Activated CD4-positive, alpha-beta T cell treated with anti-CD3 and anti-CD28 coated beads, Interleukin-2, amount 50 U/mL, for 4 hours (primary cell): ENCODE measurements at regions not wholly inside any gene's neighbourhood (a gene's known extent, or its start where the extent isn't known, plus 50 kb on each side); places are given as distances from the start of the nearest gene placed in this dataset.

Source experiments
- DNase-seq, 2 experiments: peaks; one replicate each; pipeline ENCODE4 v3.0.0-alpha.2; 2020

DNA sequence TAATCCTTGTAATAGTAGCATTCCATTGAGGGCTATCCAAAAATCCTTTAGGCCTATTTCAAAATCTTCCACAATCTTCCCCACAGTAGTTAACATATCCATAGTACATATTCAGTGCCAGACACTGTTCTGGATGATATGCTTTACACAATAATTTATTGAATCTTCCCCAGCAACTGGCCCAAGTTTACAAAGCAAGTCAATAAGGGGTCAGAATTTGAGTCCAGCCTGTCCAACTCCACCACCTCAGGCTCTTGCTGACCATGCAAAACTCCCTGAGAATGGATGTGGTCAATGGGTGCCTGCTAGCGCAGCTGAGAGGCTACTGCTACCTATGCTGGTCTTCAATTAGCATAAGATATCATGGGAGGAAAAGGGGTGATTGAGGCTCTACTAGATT lies 529.6 kb downstream of the FGF9 start:
- no peak for DNase-seq

DNA sequence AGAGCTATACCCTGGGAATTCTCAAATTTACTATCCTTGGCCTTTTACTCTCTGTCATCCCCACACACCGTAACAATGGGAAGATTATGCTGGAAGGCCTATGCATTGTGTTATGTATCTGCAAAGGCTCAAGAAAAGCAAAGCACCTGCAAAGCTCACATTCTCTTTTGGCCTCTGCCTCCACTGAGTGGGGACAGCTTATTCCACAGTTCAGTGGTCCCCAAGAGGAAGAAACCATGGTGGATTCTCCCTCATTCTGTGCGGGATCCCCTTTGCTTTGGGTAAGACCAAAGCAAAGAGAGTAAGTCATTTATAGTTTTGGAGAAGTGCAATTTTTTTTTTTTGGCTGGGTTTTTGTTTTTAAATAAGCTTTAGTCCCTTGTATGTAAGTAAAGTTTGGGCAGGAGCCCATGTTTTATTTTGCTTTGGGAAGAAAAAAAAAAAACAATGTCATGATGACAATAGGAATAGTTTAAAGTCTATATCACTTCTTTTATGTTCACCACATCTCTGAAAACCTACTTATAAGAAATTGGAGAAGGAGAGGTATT lies 530.6 kb downstream of the FGF9 start:
- no peak for DNase-seq

DNA sequence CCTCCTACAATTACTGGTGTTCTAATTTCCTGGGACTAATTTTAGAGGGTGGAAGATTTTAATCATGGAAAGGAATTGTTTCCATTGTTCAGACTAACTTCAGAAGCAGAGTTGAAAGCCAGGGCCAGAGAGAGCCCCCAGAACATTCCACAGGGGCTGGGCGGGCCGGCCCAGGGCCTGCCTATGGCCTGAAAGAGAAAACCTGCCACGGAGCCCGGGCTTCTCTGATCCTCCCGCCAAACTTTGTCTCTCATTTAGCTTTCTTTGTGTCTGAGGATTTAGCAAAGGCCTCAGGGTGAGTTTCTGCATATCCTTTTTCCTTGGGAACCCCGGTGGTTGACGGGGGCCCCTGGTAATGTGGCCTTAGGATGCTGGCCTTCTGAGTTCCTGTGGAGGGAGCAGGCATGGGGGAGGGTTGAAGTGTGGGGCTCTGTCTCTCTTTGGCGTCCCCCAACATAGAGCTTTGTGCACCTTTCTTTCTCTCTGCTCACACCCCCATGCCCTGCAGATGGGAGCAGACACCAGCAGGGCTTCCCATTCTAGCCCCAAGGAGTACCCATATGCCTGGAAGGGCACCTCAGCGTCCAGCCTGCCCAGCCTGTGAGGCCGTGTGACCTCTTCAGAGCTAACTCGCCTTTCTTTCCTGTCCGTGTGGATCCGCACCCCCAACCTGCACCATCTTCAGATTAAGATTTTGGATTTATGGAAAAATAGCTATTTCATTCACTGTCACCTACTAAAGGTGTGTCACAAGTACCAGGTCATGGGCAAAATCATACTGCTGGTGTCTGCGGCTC lies 539.5 kb downstream of the FGF9 start:
- no peak for DNase-seq

DNA sequence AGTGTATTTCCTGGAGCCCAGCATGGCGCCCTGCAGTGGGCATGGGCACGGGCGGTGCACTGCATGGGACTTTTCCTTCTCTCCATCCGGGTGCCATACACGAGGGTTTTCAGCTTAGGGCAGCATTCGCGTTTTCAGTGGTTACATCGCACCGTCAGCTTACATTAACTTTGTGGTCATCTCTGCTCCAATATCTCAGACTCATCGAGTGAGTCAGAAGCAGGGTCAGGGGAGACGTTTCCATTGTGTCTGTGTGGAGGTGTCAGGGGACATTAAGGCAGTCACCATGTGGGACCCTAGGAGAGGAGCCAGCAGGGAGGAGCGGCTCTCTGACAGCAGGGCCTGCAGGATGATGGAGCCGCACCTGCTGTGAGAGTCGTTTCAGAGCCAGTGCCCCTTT lies 541.0 kb downstream of the FGF9 start:
- no peak for DNase-seq

DNA sequence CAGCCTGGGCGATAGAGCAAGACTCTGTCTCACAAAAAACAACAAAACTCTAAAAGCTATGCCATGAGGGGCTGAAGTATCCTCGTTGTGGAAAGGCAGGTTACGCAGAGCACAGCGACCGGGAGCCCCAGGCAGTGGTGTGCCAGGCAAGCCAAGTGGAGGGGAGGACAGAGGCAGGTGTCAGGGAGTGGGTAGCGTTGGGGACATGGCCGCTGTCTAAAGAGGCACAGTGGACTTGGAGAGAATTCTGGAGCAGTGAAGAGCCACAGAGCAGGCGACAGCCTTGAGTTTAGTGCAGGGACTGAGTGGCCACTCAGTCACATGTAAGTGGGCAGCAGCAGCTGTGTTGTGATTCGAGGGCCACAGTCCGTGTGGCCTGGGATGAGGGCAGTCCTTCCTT lies 541.7 kb downstream of the FGF9 start:
- DNase-seq: no peak

DNA sequence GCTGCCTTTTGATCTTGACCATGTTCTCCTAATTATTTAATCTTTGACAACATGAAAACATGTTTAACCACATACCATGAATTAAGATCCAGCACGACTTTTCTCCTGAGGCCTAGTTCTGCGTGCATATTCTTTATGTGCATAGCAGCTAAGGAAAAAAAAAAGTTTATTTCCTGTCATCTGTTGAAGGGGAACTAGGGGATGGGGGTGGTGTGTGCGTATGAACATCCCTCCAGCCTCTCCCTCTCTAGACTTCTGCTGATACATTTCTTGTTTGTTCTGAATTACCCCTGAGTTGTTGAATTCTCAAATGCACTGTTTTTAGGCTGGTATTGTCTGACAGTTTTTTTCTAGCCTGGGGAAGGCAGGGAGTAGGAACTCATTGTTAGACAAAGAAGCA lies 543.3 kb downstream of the FGF9 start:
- no peak for DNase-seq

DNA sequence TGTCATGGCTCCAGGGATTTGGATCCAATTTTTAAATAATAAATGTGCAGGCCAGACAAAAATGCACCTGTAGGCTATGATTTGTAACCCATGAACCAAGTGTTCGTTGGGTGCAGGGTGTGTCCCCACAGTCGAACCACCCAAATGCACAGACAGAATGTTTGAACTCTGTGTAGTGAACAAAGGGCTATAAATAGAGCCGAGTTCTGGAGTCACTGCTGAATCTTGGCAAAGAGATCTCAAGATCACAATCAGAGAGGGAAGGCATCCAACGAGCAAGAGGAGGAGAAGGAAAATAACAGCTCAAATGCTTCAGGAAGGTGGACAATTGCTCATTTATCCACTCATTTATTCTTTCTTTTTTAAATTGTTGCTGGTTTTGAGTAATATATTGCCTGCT lies 547.9 kb downstream of the FGF9 start:
- no peak for DNase-seq

DNA sequence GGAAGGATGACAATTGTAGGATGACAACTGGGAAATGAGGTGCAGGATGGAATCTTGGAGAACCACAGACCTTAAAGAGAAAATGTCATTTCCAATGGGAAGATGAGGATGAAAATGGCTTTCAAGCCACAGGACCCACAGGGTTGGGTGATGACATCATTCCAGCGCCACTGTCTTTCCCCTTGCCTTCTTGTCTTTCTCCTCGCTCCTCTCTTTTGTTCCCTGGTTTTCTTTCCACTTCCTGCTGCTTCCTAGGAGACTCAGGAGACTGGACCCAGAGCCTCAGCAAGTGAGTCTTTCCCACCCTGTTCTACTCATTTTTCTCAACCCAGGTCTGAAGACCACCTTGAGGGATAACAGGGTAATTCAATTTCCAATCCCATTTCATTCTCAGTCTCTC lies 548.8 kb downstream of the FGF9 start:
- DNase-seq: no peak

DNA sequence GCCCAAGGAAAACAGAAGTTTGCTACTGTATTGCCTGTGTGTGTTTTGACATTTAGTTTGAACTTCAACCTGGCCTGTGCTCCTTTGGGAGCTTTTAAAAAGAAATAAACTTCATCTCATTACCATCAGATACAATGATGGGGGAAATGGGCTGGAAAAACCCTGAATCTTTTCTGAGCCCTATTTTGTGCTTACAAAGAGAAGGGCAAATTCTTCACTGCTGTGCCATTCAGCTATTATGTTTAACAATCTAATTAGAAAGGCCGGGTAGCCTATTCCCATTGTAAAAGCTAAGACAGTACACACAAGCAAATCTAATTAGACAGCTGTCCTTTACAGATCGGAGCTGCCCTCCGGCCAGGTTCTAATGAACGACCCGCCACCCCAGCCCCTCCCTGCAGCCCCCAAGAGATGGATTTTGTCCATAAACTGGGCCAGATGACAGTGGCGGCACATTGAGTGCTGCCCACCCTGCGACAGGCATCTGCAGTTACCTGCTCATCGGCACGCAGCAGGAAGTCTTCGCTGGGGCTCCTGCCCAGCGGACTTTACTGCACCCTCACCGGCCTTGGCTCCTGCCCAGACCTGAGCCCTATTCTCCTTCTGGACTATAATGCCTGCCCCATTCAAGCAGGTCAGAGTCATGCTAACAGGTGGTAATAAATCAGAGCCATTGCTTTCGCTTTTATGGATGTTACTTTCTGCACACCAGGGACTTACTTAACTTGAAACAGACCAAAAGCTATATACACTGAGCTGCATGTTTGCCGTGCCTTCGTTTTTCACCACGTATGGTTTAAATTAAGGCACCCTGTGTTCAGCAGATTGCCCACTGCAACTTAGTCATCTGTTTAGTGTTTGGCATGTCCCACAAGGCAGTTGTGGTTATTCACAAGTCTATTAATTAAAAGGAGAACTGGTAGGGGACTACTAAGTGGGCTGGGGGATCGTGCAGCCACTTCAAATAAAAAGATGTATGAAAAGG lies 549.6 kb downstream of the FGF9 start:
- DNase-seq: no peak

DNA sequence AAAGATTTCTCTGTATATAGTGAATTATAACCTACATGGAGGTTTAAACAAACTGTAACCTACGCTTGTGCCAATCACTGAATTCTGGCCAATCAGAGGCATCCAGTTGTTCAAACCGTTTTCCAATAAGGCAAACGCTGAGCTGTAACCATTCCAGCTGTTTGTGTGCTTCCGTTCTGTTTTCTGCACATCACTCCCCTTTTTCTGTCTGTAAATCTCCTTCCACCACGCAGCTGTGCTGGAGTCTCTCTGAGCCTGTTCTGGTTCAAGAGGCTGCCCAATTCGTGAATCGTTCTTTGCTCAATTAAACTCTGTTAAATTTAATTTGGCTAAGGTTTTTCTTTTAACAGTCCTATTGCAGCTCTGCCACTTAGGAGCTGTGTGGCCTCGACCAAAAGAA lies 552.5 kb downstream of the FGF9 start:
- no peak for DNase-seq

DNA sequence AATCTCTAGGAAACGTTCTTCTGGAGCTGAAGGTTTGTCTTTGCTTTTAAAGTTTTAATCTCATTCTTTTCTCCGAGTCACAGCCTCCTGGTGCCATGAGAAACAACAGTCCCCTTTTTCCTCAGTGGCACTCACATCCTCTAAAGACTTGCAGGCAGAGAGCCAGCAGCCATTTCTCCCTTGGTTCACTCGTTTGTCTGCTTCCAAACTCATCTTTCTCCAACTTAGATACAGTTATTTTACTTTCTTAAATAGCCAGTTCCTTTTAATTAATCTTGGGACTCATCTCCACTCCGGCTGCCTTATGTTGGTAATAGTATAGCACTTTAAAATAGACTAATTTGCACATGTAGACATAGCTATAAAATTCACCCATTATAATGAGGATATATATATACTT lies 555.2 kb downstream of the FGF9 start:
- no peak for DNase-seq

DNA sequence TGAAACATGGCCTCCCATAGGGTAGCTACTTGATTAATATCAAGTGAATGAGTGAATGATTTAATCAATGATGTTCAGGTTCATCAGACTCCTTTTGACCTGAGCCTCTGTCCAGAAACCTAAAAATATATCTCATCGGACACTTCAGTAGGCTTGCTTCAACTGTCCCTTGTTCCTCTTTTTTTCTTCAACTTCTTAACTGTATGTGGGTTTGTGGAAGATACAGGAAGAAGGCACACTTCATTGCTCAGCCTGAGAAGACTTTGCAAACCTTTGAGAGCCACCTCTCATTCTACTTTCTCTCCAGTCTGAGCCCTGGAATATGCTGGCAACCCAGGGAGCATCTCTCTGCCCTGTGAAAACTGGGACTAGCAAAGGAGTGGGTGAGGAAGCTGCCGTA lies 557.0 kb downstream of the FGF9 start:
- DNase-seq: no peak

DNA sequence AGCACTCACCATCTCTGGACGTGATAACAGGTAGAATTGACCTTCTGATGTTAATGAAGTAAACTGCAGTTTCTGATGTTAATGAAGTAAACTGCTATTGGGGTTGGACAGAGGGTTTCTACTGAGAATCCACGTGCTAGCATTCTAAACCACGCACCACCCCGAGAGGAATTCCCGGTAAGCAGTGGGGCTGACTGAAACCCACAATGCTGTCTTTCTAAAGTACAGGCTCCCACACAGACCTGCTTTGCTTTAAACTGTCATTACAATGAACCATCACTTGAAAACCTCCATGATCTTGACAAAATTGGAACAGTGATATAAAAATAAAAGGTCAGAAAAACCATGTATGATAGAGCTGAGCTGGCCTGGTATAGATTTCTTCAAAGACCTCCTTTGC lies 559.0 kb downstream of the FGF9 start:
- DNase-seq: no peak

DNA sequence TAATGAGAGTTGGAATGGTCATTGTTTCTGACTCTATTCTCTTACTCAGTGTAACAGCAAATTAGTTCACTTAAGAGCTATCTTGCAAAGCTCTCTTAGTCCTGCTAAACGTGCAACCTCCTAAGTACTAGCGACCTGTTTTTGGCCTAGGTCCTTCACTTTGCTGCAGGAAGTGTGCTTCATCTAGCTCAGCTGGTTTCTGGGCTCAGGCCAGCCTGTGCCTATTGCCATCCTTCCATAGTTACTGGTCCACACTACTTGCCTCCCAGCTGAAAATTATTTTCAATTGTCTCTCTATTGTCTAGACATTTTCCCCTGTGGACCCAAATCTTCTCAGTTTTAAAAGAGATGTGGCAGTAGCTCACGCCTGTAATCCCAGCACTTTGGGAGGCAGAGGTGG lies 561.3 kb downstream of the FGF9 start:
- DNase-seq: no peak

DNA sequence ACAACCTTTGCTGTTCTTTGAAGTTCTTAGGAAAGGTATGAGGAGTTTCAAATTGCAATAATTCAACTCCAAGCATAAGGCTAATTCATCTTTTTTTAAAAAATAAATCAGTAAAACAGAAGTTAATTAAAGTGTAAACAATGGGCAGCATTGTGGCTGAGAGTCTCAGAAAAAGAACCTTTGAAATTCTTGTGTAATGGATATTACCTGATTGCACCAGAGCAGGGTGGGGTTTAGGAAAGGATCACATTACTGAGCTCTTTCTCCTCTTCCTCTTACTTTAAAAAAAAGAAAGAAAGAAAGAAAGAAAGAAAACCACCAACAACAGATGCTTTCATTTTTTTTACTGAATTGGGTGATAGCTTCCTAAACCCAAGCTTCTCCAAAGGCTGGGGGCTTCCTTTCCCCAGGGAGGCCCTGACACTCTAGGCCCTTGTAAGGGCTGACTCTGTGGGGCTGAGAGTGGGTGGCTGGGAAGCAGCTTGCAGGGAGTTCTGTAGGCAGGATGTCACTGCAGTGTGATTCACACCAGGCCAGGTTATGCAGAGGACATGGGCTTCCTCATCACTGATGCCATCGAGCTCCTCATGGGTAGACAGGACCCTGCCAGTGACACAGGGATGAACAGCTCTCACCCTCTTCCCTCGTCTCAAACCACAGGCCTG lies 564.5 kb downstream of the FGF9 start:
- no peak for DNase-seq

DNA sequence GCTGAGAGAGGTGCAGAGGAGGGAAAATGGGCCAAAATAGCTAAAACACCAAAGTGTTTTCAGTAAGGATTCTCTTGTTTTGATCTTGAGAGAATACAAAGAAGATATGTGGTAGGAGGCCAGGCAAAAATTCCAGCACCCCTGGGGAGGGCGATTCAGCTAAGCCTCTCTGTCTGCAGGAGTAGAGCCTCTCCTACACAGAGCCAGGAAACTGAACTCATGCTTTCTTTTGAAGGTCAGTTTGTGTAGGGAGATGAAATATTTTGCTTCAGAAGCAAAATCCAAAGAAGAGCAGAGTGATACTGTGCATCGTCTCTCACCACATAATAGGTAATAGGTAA lies 565.0 kb downstream of the FGF9 start:
- DNase-seq: no peak

DNA sequence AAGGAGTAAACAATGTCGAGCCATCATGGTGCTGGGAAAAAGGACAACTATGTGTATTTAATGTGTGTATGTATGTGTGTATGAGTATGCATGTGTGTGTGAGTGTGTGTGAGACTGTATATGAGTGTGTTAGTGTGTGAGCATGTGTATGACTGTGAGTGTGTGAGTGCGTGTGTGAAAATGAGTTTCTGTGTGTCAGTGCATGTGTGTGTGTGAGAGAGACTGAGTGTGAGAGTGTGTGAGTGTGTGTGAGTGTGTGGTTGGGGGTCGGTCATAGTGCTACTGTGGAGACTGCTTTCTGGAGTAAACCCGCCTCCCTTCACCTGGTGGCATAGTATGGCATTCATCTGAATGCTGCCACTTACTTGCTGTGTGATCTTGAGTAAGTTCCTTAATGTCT lies 567.4 kb downstream of the FGF9 start:
- DNase-seq: no peak

DNA sequence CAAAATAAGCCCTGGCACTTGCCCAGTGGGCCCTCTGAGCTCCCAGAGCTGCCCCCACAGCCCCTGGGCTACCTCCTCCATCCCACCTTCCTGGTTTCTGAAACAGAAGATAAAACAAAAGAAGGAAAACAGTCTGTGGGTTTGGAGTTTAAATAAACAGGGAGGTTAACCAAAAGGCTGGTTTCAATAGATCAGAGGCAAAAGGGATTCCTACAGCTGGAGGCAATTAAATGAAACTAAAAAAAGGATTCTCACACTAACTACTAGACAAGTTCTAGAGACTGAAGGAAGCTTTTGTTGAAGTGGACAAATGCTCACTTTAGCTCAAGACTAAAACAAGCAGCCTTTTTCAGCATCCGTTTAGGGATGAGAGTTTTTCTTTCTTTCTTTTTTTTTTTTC lies 569.8 kb downstream of the FGF9 start:
- DNase-seq: no peak

DNA sequence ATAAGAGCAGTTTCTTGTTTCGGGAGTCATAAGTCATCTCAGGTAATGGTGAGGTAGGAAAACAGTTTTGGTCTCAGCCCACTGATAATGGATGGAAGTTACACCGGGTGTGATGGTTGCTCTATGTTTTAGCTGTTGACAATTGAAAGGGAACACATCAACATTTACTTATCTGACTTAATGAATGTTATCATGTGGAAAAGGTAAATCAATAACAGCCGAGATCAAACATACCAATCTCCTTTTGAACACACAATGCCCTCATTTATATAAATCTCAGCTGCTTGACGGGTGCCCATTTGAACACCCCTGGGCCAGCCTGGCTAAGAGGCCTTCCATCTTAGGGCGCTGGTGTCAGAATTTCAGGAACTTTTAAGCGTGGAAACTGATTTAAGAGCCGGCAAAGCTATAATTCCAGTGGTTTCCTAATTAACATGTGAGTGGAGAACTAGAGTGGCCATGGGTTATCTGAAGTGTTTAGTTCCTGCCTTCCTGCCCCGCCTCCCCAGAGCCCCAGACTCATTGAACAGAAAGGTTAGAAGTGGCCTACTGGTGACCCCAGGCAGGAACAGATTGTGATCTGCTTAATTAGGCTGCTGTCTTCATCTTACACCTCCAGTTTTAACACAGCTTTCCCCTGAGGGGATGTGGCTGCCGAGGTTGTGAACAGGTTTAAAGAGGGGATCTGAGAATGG lies 572.7 kb downstream of the FGF9 start:
- no peak for DNase-seq

DNA sequence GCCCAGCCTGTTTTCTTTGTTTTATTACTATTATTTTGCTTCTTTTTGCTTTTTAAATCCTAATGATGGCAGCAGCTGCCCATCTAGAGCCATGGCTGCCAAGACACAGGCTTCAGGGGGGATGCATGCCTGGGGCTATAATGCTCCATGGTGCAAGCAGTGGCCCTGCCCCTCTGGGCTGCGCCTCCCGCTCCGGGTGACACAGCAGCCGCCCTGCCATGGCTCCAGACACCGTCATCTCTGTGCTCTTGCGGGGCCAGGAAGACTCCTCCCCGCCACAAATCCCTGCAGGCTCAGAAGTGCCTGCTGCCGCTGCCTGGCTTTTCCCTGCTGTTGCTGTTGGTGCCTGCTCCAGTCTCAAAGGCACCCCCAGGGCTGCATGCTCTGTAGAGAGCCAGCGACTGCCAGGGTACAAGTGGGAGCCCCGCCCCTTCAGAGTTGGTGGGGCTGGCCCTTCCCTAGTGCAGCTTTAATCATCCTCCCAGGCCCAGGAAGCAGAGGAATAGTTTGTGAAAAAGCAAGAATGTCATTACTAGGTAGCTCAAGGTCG lies 581.5 kb downstream of the FGF9 start:
- DNase-seq: no peak

DNA sequence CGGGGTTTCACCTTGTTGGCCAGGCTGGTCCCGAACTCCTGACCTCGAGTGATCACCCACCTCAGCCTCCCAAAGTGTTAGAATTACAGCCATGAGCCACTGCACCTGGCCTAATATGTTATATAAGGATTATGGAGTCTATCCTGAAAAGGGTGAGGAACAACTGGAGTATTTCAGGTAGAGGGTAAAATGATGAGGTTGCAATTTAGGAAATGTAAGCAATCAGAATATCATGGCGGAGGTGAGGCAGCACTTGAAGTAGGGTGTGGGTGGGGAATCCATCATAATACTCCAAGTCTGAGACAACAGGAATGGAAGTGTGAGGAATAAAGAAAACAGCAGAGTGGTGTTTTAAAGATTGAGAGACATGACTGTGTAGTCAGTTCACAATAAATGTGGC lies 582.2 kb downstream of the FGF9 start:
- no peak for DNase-seq

DNA sequence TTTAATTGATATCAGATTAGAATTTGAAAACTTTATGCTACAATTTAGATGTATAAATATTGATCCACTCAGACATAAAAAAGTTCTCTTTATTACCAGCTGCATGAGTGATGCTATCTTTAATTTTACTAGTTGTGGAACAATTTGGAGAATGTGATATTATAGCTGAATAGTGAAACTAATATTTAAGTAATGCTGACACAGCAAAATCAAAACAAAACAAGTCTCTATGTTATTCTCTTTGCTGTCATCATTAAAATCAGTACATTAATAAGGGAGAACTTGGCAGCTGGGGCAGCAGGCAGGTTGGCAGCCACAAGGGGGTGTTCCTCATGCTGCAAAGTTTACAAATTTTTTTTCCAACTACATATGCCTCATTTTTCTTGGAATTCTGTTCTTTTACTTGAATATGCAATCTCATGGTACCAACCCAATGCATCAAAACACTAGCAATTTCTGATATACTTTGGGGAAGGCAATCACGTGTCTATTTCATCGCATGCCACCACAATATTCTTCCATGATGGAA lies 585.3 kb downstream of the FGF9 start:
- no peak for DNase-seq
